HepG2 (cell line): ENCODE measurements at regions not wholly inside any gene's neighbourhood (a gene's known extent, or its start where the extent isn't known, plus 50 kb on each side); places are given as distances from the start of the nearest gene placed in this dataset.

Experiments used
- ATAC-seq: fragments of 200-7000 bp; cut with Tn5 transposase; 3 replicates; pipeline ENCODE4 v1.9.1; 2020; ENCODE audit warnings: mild to moderate bottlenecking, moderate library complexity
- BruUV-seq: library from RNA; stranded (reverse); fragments of 400-500 nt; replicated peaks from 2 replicates; lab custom pipeline; 2021; lab: Mats Ljungman, UMichigan
- CTCF ChIA-PET: fragments of 300-600 bp; formaldehyde crosslinking; extraction: SDS; loops from one replicate; lab custom pipeline; 2021; ENCODE audit warnings: low total read pairs, inconsistent platforms, low intra/inter-chr PET ratio; lab: Yijun Ruan, JAX
- POLR2A ChIA-PET: fragments of 350-600 bp; sonication (Branson Sonifier 250); formaldehyde crosslinking; loops from one replicate; lab custom pipeline; 2020; ENCODE audit warnings: antibody characterized with exemption, inconsistent platforms; lab: Yijun Ruan, JAX
- DNase-seq: peaks from one replicate; pipeline ENCODE4 v3.0.0-alpha.2; 2015; ENCODE audit warnings: low spot score
- FAIRE-seq: peaks from 3 replicates; lab custom pipeline; 2011; peaks lifted over from hg19 to GRCh38; lab: Jason Lieb, UNC
- H2AFZ ChIP-seq: one replicate; pipeline ENCODE4 v1.6.1; 2011; ENCODE audit warnings: low read length, inconsistent platforms
- H3K27ac ChIP-seq: fragments of 300-600 bp; 3 replicates; pipeline ENCODE4 v1.8.0; 2011; ENCODE audit warnings: mixed run types, mild to moderate bottlenecking, mixed read lengths, low read length, inconsistent platforms; ENCODE audit not compliant: insufficient read depth; ENCODE audit errors: extremely low read length
- H3K27me3 ChIP-seq, 2 experiments: fragments of 200-600 bp in 1 of 2; 2 replicates in 1 of 2; 3 replicates in 1 of 2; pipeline versions ENCODE4 v1.6.0 to v1.8.0; 2011; ENCODE audit warnings: low read length in 2 of 2, mild to moderate bottlenecking in 2 of 2, moderate library complexity in 2 of 2, inconsistent platforms in 1 of 2; ENCODE audit not compliant: insufficient read depth in 2 of 2, control insufficient read depth in 1 of 2
- H3K36me3 ChIP-seq, 2 experiments: fragments of 200-600 bp in 1 of 2; replicated peaks in 1 of 2; 2 replicates in 1 of 2; 3 replicates in 1 of 2; pipeline versions ENCODE4 v1.5.1 to v1.8.0; 2011; ENCODE audit warnings: low read length in 2 of 2, inconsistent platforms in 1 of 2; ENCODE audit not compliant: insufficient read depth in 2 of 2, control insufficient read depth in 1 of 2
- H3K4me1 ChIP-seq: 2 replicates; pipeline ENCODE4 v1.5.1; 2012; ENCODE audit warnings: low read length, inconsistent platforms; ENCODE audit not compliant: insufficient read depth
- H3K4me2 ChIP-seq: 2 replicates; pipeline ENCODE4 v1.6.0; 2011; ENCODE audit warnings: low read depth, low read length, inconsistent platforms
- H3K4me3 ChIP-seq, 3 experiments: fragments of 200-600 bp in 1 of 3; sonication (generic), shearing (Covaris generic) in 1 of 3; replicated peaks in 1 of 3; 2 replicates each; pipeline ENCODE4 v1.5.1; 2011 to 2016; ENCODE audit warnings: low read length in 3 of 3, inconsistent platforms in 2 of 3, low read depth in 2 of 3, mild to moderate bottlenecking in 2 of 3, control low read depth in 1 of 3, mixed read lengths in 1 of 3; ENCODE audit not compliant: insufficient read depth in 1 of 3
- H3K79me2 ChIP-seq: one replicate; pipeline ENCODE4 v1.6.1; 2011; ENCODE audit warnings: low read length, inconsistent platforms; ENCODE audit not compliant: insufficient read depth
- H3K9ac ChIP-seq: 2 replicates; pipeline ENCODE4 v1.6.0; 2011; ENCODE audit warnings: mild to moderate bottlenecking, low read depth, low read length, inconsistent platforms; ENCODE audit not compliant: insufficient read depth
- H3K9me3 ChIP-seq: 2 replicates; pipeline ENCODE4 v1.5.1; 2012; ENCODE audit warnings: mild to moderate bottlenecking, low read length
- H4K20me1 ChIP-seq: 2 replicates; pipeline ENCODE4 v1.6.0; 2011; ENCODE audit warnings: inconsistent platforms, mild to moderate bottlenecking, low read length, moderate library complexity; ENCODE audit not compliant: insufficient read depth
- ASH2L ChIP-seq: fragments of 300-600, 200-600 bp; sonication (generic); IDR thresholded peaks from 2 replicates; pipeline ENCODE4 v1.7.0; 2017; ENCODE audit warnings: low read depth, mild to moderate bottlenecking, moderate library complexity, mixed read lengths, low read length; ENCODE audit not compliant: insufficient read length
- ELF4 ChIP-seq: sonication (generic); formaldehyde crosslinking; IDR thresholded peaks from 2 replicates; pipeline ENCODE4 v1.5.0; 2020; ENCODE audit warnings: missing genetic modification reagents, mild to moderate bottlenecking, moderate library complexity, borderline replicate concordance
- FOSL2 ChIP-seq: sonication (generic); formaldehyde crosslinking; IDR thresholded peaks from 2 replicates; pipeline ENCODE4 v1.4.0; 2020; ENCODE audit warnings: missing genetic modification reagents
- KLF11 ChIP-seq: IDR thresholded peaks from 2 replicates; pipeline ENCODE4 v1.6.1; 2016; ENCODE audit warnings: missing compliant biosample characterization
- NFYB ChIP-seq: sonication (generic); formaldehyde crosslinking; IDR thresholded peaks from 2 replicates; pipeline ENCODE4 v1.4.0; 2020; ENCODE audit warnings: missing genetic modification reagents
- PAF1 ChIP-seq: IDR thresholded peaks from 2 replicates; pipeline ENCODE4 v1.6.1; 2016; ENCODE audit warnings: missing genetic modification reagents, missing compliant biosample characterization
- RXRB ChIP-seq: IDR thresholded peaks from 2 replicates; pipeline ENCODE4 v1.6.1; 2016; ENCODE audit warnings: borderline replicate concordance, missing genetic modification reagents, missing compliant biosample characterization
- SYNCRIP ChIP-seq: fragments of 200-400 bp; formaldehyde crosslinking; IDR thresholded peaks from 2 replicates; pipeline ENCODE4 v1.6.1; 2018; ENCODE audit warnings: mild to moderate bottlenecking, low read depth, low read length; ENCODE audit not compliant: insufficient read depth
- ZBTB7B ChIP-seq: sonication (generic); formaldehyde crosslinking; IDR thresholded peaks from 2 replicates; pipeline ENCODE4 v1.4.0; 2020; ENCODE audit warnings: missing genetic modification reagents
- ZNF260 ChIP-seq: sonication (generic); formaldehyde crosslinking; IDR thresholded peaks from 2 replicates; pipeline ENCODE4 v1.4.0; 2020; ENCODE audit warnings: missing genetic modification reagents, low read depth, mild to moderate bottlenecking, borderline replicate concordance
- ZNF530 ChIP-seq: sonication (generic); formaldehyde crosslinking; IDR thresholded peaks from 2 replicates; pipeline ENCODE4 v1.5.0; 2020; ENCODE audit warnings: low read depth, mild to moderate bottlenecking, missing genetic modification reagents
- ZNF556 ChIP-seq: sonication (generic); formaldehyde crosslinking; IDR thresholded peaks from 2 replicates; pipeline ENCODE4 v1.4.0; 2020; ENCODE audit warnings: mild to moderate bottlenecking, missing genetic modification reagents, borderline replicate concordance
- ZNF615 ChIP-seq: sonication (generic); formaldehyde crosslinking; IDR thresholded peaks from 2 replicates; pipeline ENCODE4 v1.5.0; 2020; ENCODE audit warnings: mild to moderate bottlenecking, missing genetic modification reagents, borderline replicate concordance
- WGBS: methylation state at CpG from one replicate; pipeline ENCODE4 v1.1.6; 2017; ENCODE audit warnings: low lambda C conversion rate; 5-methylcytosine and 5-hydroxymethylcytosine counted together
- in situ Hi-C: cut with HindIII; loops from 2 replicates; pipeline ENCODE4 v1.10.0; 2017; ENCODE audit warnings: low pct_unique_long_range_greater_than_20kb; ENCODE audit not compliant: extremely low pct_ligation_motif_present
- intact Hi-C: fragments of 100-400 bp; cut with micrococcal nuclease; formaldehyde crosslinking; loops from one replicate; pipeline ENCODE4 v1.10.0; 2022; ENCODE audit not compliant: unreplicated experiment
- TF ChIP-seq, protein P1 (sequence below): sonication (generic); formaldehyde crosslinking; IDR thresholded peaks from 2 replicates; pipeline ENCODE4 v1.4.0; 2020; ENCODE audit warnings: mild to moderate bottlenecking, missing genetic modification reagents, borderline replicate concordance
- TF ChIP-seq, protein P2 (sequence below): sonication (generic); formaldehyde crosslinking; IDR thresholded peaks from 2 replicates; pipeline ENCODE4 v1.8.0; 2022; ENCODE audit warnings: mild to moderate bottlenecking, missing genetic modification reagents, moderate library complexity
- TF ChIP-seq, protein P3 (sequence below): fragments of 450-650 bp; IDR thresholded peaks from 2 replicates; pipeline ENCODE4 v1.6.1; 2016

DNA sequence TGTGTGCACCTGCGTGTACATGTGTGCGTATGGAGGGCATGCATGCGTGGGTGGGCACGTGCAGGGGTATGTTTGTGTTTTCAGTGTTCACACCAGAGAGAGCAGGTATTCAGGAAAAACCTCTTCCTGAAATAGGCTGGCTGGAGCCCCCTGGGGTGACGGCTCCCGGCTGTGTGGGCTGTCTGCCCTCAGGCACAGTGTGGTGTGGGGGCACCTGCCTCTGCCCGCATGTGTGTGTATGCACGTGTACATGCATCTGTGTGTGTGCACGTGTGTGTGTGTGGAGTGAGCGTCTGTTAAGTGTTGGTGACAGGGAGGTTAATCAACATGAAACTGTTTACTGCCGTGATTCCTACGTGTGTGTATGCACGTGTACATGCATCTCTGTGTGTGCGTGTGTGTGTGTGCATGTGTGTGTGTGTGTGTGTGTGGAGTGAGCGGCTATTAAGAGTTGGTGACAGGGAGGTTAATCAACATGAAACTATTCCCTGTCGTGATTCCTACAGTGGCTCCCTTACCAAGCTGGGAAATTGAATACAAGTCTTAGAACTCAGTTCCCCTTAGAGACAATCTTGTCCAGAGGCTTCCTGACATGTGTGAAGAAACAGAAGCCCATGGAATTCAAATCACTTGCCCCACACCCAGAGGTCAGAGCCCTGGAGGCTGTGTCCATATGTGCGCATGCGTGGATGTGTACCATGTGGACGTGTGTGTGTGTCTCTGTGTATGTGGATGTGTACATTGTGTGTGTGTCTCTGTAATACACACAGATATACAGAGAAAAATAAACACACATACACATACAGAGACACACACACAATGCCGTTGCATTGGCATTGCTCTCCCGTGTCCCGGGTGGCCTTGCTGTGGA is 372.4 kb upstream of the IRX4 start:
- H3K27me3 ChIP-seq, result peaks cover 3 to 22% of the 10 kb centered on the region in 2 experiments; a peak in 3 of 5 replicates

DNA sequence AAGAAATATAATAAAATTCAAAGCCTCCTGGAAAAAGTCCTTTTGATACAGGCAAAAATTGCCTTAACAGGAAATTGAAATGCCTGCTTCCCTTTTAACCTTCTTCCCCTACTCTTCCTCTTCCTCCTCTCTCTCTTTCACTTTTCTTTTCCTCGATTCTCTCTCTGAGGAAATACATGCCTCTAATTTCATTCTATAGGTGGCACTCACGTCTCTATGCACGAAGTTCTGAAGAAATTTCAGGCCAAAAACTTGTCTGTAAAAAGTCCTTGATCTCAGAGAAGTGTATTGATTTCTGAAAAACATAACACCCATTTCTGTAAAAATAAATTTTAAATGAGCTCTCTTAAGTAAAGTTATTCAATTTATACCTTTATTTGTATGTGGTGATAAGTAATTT is 371.7 kb upstream of the IRX4 start:
- no peak overlapping the region for H3K27ac ChIP-seq
- no peaks in the 10 kb centered on the region for H3K36me3 ChIP-seq
- ATAC-seq, result no peak
- H3K4me2 ChIP-seq, result no peak overlapping the region
- no peaks in the 10 kb centered on the region for H3K79me2 ChIP-seq
- no peak overlapping the region for H3K9ac ChIP-seq
- H2AFZ ChIP-seq, result no peak overlapping the region
- in situ Hi-C loops (no loop called here), intact Hi-C loops (no loop called here)
- H4K20me1 ChIP-seq, result no peaks in the 10 kb centered on the region
- peaks cover 3 to 21% of the 10 kb centered on the region in 2 experiments; a peak in 3 of 5 replicates for H3K27me3 ChIP-seq
- FAIRE-seq, result no peak
- no peak for DNase-seq
- POLR2A ChIA-PET, result no interaction called here
- no peaks in the 10 kb centered on the region for H3K4me1 ChIP-seq
- no peaks in the 10 kb centered on the region for H3K9me3 ChIP-seq
- 0% methylated on average over 3 of the region's 3 CpGs for WGBS
- H3K4me3 ChIP-seq, result no peak overlapping the region
- CTCF ChIA-PET, result no interaction called here
- no TSS peak for BruUV-seq
- TF ChIP-seq ASH2L (no peak), KLF11 (CRISPR knock-in tag) (no peak), ZNF530 (CRISPR knock-in tag) (no peak), RXRB (no peak), ZBTB7B (CRISPR knock-in tag) (no peak), PAF1 (CRISPR knock-in tag) (no peak), ZNF615 (CRISPR knock-in tag) (no peak), ZNF556 (CRISPR knock-in tag) (no peak)
- TF ChIP-seq, protein P1, sequence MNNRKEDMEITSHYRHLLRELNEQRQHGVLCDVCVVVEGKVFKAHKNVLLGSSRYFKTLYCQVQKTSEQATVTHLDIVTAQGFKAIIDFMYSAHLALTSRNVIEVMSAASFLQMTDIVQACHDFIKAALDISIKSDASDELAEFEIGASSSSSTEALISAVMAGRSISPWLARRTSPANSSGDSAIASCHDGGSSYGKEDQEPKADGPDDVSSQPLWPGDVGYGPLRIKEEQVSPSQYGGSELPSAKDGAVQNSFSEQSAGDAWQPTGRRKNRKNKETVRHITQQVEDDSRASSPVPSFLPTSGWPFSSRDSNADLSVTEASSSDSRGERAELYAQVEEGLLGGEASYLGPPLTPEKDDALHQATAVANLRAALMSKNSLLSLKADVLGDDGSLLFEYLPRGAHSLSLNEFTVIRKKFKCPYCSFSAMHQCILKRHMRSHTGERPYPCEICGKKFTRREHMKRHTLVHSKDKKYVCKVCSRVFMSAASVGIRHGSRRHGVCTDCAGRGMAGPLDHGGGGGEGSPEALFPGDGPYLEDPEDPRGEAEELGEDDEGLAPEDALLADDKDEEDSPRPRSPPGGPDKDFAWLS (CRISPR knock-in tag), result no peak
- TF ChIP-seq, protein P2, sequence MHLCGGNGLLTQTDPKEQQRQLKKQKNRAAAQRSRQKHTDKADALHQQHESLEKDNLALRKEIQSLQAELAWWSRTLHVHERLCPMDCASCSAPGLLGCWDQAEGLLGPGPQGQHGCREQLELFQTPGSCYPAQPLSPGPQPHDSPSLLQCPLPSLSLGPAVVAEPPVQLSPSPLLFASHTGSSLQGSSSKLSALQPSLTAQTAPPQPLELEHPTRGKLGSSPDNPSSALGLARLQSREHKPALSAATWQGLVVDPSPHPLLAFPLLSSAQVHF, result no peak

More for the DNA sequence above, 372.4 kb upstream of the IRX4 start:
- ChIA-PET CTCF (no interaction called here), POLR2A (no interaction called here)
- DNase-seq (no peak), FAIRE-seq (no peak), ATAC-seq (no peak)
- TF ChIP-seq ELF4 (CRISPR knock-in tag) (no peak), ZNF260 (CRISPR knock-in tag) (no peak), FOSL2 (CRISPR knock-in tag) (no peak), SYNCRIP (no peak), NFYB (CRISPR knock-in tag) (no peak)
- TF ChIP-seq, protein P3, sequence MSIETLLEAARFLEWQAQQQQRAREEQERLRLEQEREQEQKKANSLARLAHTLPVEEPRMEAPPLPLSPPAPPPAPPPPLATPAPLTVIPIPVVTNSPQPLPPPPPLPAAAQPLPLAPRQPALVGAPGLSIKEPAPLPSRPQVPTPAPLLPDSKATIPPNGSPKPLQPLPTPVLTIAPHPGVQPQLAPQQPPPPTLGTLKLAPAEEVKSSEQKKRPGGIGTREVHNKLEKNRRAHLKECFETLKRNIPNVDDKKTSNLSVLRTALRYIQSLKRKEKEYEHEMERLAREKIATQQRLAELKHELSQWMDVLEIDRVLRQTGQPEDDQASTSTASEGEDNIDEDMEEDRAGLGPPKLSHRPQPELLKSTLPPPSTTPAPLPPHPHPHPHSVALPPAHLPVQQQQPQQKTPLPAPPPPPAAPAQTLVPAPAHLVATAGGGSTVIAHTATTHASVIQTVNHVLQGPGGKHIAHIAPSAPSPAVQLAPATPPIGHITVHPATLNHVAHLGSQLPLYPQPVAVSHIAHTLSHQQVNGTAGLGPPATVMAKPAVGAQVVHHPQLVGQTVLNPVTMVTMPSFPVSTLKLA, result peak; percentile 65
- no peak overlapping the region for H3K27ac ChIP-seq
- no peaks in the 10 kb centered on the region for H3K79me2 ChIP-seq
- intact Hi-C loops (no loop called here), in situ Hi-C loops (no loop called here)
- H3K4me2 ChIP-seq, result no peak overlapping the region
- no peaks in the 10 kb centered on the region for H3K36me3 ChIP-seq
- H3K4me1 ChIP-seq, result no peaks in the 10 kb centered on the region
- H3K9ac ChIP-seq, result no peak overlapping the region
- WGBS, result 29% methylated on average over 21 of the region's 22 CpGs
- H2AFZ ChIP-seq, result no peak overlapping the region
- no peaks in the 10 kb centered on the region for H3K9me3 ChIP-seq
- BruUV-seq, result no TSS peak
- no peaks in the 10 kb centered on the region for H4K20me1 ChIP-seq
- H3K4me3 ChIP-seq, result no peak overlapping the region
